ENCODE measurements at regions not wholly inside any gene's neighbourhood (a gene's known extent, or its start where the extent isn't known, plus 50 kb on each side); places are given as distances from the start of the nearest gene placed in this dataset.

GRCh38 chr14:37991027-37991426 is 216.7 kb upstream of the SSTR1 start:
- no peak for DNase-seq (ENCODE audit: low read depth)

- no peak for DNase-seq (ENCODE audit: low read depth)
These were observed 215.2 kb upstream of the SSTR1 start for GRCh38 chr14:37992499-37992898.

- DNase-seq (ENCODE audit: low read depth) = no peak
These were observed 212.8 kb upstream of the SSTR1 start for GRCh38 chr14:37994846-37995372.

GRCh38 chr14:37997017-37997416 is 210.7 kb upstream of the SSTR1 start:
- no peak for DNase-seq (ENCODE audit: low read depth)

GRCh38 chr14:38000340-38000739 is 207.4 kb upstream of the SSTR1 start:
- DNase-seq (ENCODE audit: low read depth) = no peak

GRCh38 chr14:38001501-38001900 is 206.2 kb upstream of the SSTR1 start:
- no peak for DNase-seq (ENCODE audit: low read depth)

GRCh38 chr14:38003746-38004609 is 203.7 kb upstream of the SSTR1 start:
- DNase-seq (ENCODE audit: low read depth) = no peak

- DNase-seq (ENCODE audit: low read depth) = no peak
These were observed 203.2 kb upstream of the SSTR1 start for GRCh38 chr14:38004610-38004879.

- peak; percentile 70 for DNase-seq (ENCODE audit: low read depth)
These were observed 196.5 kb upstream of the SSTR1 start for GRCh38 chr14:38011156-38011555.

- no peak for DNase-seq (ENCODE audit: low read depth)
These were observed 195.6 kb upstream of the SSTR1 start for GRCh38 chr14:38012056-38012455.

GRCh38 chr14:38016497-38016896 is 191.2 kb upstream of the SSTR1 start:
- DNase-seq (ENCODE audit: low read depth) = peak; percentile 12

- no peak for DNase-seq (ENCODE audit: low read depth)
These were observed 185.8 kb upstream of the SSTR1 start for GRCh38 chr14:38021861-38022260.

- DNase-seq (ENCODE audit: low read depth) = no peak
These were observed 184.9 kb upstream of the SSTR1 start for GRCh38 chr14:38022775-38023174.

- DNase-seq (ENCODE audit: low read depth) = no peak
These were observed 169.5 kb upstream of the SSTR1 start for GRCh38 chr14:38038171-38038570.

- no peak for DNase-seq (ENCODE audit: low read depth)
These were observed 168.7 kb upstream of the SSTR1 start for GRCh38 chr14:38038986-38039385.

GRCh38 chr14:38039496-38039895 is 168.2 kb upstream of the SSTR1 start:
- peak; percentile 70 for DNase-seq (ENCODE audit: low read depth)

GRCh38 chr14:38040411-38040810 is 167.3 kb upstream of the SSTR1 start:
- DNase-seq (ENCODE audit: low read depth) = peak; percentile 28

GRCh38 chr14:38042322-38042721 is 165.4 kb upstream of the SSTR1 start:
- peak; percentile 95 for DNase-seq (ENCODE audit: low read depth)

GRCh38 chr14:38044710-38045109 is 163.0 kb upstream of the SSTR1 start:
- DNase-seq (ENCODE audit: low read depth) = no peak

- DNase-seq (ENCODE audit: low read depth) = no peak
These were observed 162.2 kb upstream of the SSTR1 start for GRCh38 chr14:38045461-38045860.

- DNase-seq (ENCODE audit: low read depth) = no peak
These were observed 161.5 kb upstream of the SSTR1 start for GRCh38 chr14:38046160-38046559.

- DNase-seq (ENCODE audit: low read depth) = peak; percentile 17
These were observed 160.4 kb upstream of the SSTR1 start for GRCh38 chr14:38047195-38047902.

- peak; percentile 40 for DNase-seq (ENCODE audit: low read depth)
These were observed 154.0 kb upstream of the SSTR1 start for GRCh38 chr14:38053666-38054065.

All from EH (cell line).